ENCODE measurements at regions not wholly inside any gene's neighbourhood (a gene's known extent, or its start where the extent isn't known, plus 50 kb on each side); places are given as distances from the start of the nearest gene placed in this dataset.

- TF ChIP-seq CTCF (IDR thresholded peaks at IDR 0.05; ENCODE audit: poor library complexity, severe bottlenecking) (no peak), RAD21 (conservative IDR thresholded peaks at IDR 0.05) (no peak), MXI1 (conservative IDR thresholded peaks at IDR 0.05; ENCODE audit: poor library complexity, severe bottlenecking) (no peak), SMC3 (conservative IDR thresholded peaks at IDR 0.05; ENCODE audit: poor library complexity) (no peak), EP300 (conservative IDR thresholded peaks at IDR 0.05; ENCODE audit: poor library complexity, severe bottlenecking) (no peak)
Observed at GRCh38 chr11:71343828-71344400, 91.5 kb upstream of the SHANK2 start.
